Endodermal cell (in vitro differentiated cells): ENCODE measurements at regions not wholly inside any gene's neighbourhood (a gene's known extent, or its start where the extent isn't known, plus 50 kb on each side); places are given as distances from the start of the nearest gene placed in this dataset.

ENCODE experiments used
- DNase-seq: peaks from one replicate; pipeline ENCODE4 v3.0.0-alpha.2; 2017
- H3K27ac ChIP-seq: 2 replicates; pipeline ENCODE4 v1.5.1; 2013; ENCODE audit warnings: mild to moderate bottlenecking, low read depth, low read length, moderate library complexity
- H3K27me3 ChIP-seq: 2 replicates; pipeline ENCODE4 v1.6.1; 2013; ENCODE audit warnings: mild to moderate bottlenecking, low read length, moderate library complexity; ENCODE audit not compliant: insufficient read depth, control insufficient read depth, poor library complexity, severe bottlenecking
- H3K36me3 ChIP-seq: 2 replicates; pipeline ENCODE4 v1.7.0; 2013; ENCODE audit warnings: mild to moderate bottlenecking, low read length, moderate library complexity; ENCODE audit not compliant: control insufficient read depth, insufficient read depth
- H3K4me1 ChIP-seq: one replicate; pipeline ENCODE4 v1.7.0; 2013; ENCODE audit warnings: low read length; ENCODE audit not compliant: control insufficient read depth, insufficient read depth
- H3K4me3 ChIP-seq: 2 replicates; pipeline ENCODE4 v1.5.1; 2013; ENCODE audit warnings: mild to moderate bottlenecking, low read length, moderate library complexity
- H3K9ac ChIP-seq: 2 replicates; pipeline ENCODE4 v1.6.1; 2013; ENCODE audit warnings: mild to moderate bottlenecking, low read length, moderate library complexity; ENCODE audit not compliant: poor library complexity, severe bottlenecking; ENCODE audit errors: extremely low read depth
- H3K9me3 ChIP-seq: 2 replicates; pipeline ENCODE4 v1.6.1; 2013; ENCODE audit warnings: mild to moderate bottlenecking, low read length, moderate library complexity; ENCODE audit not compliant: control insufficient read depth
- H3K27ac Mint-ChIP-seq: 2 replicates; pipeline ENCODE4 v1.8.0; 2020; ENCODE audit warnings: mixed read lengths
- H3K27me3 Mint-ChIP-seq: 2 replicates; pipeline ENCODE4 v1.8.0; 2021; ENCODE audit warnings: mild to moderate bottlenecking, mixed read lengths; ENCODE audit not compliant: insufficient read depth
- H3K36me3 Mint-ChIP-seq: 2 replicates; pipeline ENCODE4 v1.8.0; 2020; ENCODE audit warnings: low read depth, mixed read lengths
- H3K4me1 Mint-ChIP-seq: 2 replicates; pipeline ENCODE4 v1.8.0; 2020; ENCODE audit warnings: mixed read lengths
- H3K4me3 Mint-ChIP-seq: 2 replicates; pipeline ENCODE4 v1.8.0; 2020; ENCODE audit warnings: mild to moderate bottlenecking, moderate library complexity, mixed read lengths
- H3K9me3 Mint-ChIP-seq: 2 replicates; pipeline ENCODE4 v1.8.0; 2020; ENCODE audit warnings: mild to moderate bottlenecking, mixed read lengths
- CTCF ChIP-seq: fragments of 200-600 bp; sonication (generic); conservative IDR thresholded peaks from 2 replicates; pipeline ENCODE4 v1.5.0; 2021; ENCODE audit warnings: antibody characterized with exemption, mild to moderate bottlenecking
- WGBS, 2 experiments: methylation state at CpG; one replicate each; pipeline versions ENCODE4 v1.1.5 to v1.1.7; 2013; ENCODE audit warnings: missing lambda C conversion rate in 2 of 2, mixed read lengths in 1 of 2; ENCODE audit not compliant: insufficient coverage in 1 of 2, insufficient read length in 1 of 2; 5-methylcytosine and 5-hydroxymethylcytosine counted together

- no peaks in the 10 kb centered on the region for H3K4me1 ChIP-seq
- no peak overlapping the region for H3K27ac ChIP-seq
- no peaks in the 10 kb centered on the region for H3K27me3 ChIP-seq
- Mint-ChIP-seq H3K4me3 (no peak overlapping the region), H3K4me1 (peaks cover 2% of the 10 kb centered on the region), H3K36me3 (no peaks in the 10 kb centered on the region), H3K9me3 (no peaks in the 10 kb centered on the region), H3K27me3 (peaks cover 12% of the 10 kb centered on the region), H3K27ac (no peak overlapping the region)
- H3K9me3 ChIP-seq, result no peaks in the 10 kb centered on the region
- no peak overlapping the region for H3K9ac ChIP-seq
- WGBS, 2 experiments, result 85 to 87% methylated on average over 3 to 5 of the region's 5 CpGs
- H3K36me3 ChIP-seq, result no peaks in the 10 kb centered on the region
- TF ChIP-seq CTCF, result no peak
- H3K4me3 ChIP-seq, result no peak overlapping the region
- no peak for DNase-seq
Observed at GRCh38 chr2:65869296-65869695, 436.9 kb upstream of the SPRED2 start.

GRCh38 chr2:65868177-65868576 is 435.8 kb upstream of the SPRED2 start:
- Mint-ChIP-seq H3K27ac (no peak overlapping the region), H3K9me3 (no peaks in the 10 kb centered on the region), H3K36me3 (no peaks in the 10 kb centered on the region), H3K27me3 (peaks cover 12% of the 10 kb centered on the region), H3K4me1 (peaks cover 7% of the 10 kb centered on the region), H3K4me3 (no peak overlapping the region)
- DNase-seq, result no peak
- Histone ChIP-seq H3K27ac (no peak overlapping the region), H3K36me3 (no peaks in the 10 kb centered on the region), H3K27me3 (no peaks in the 10 kb centered on the region), H3K9ac (no peak overlapping the region), H3K4me1 (no peaks in the 10 kb centered on the region), H3K4me3 (no peak overlapping the region), H3K9me3 (no peaks in the 10 kb centered on the region)
- WGBS, 2 experiments, result 90 to 92% methylated on average over 2 to 5 of the region's 5 CpGs
- TF ChIP-seq CTCF, result no peak

GRCh38 chr2:65867446-65867845 is 435.0 kb upstream of the SPRED2 start:
- Mint-ChIP-seq H3K36me3 (no peaks in the 10 kb centered on the region), H3K27me3 (peaks cover 12% of the 10 kb centered on the region), H3K4me1 (peaks cover 7% of the 10 kb centered on the region), H3K4me3 (no peak overlapping the region), H3K27ac (no peak overlapping the region), H3K9me3 (no peaks in the 10 kb centered on the region)
- Histone ChIP-seq H3K27ac (no peak overlapping the region), H3K9me3 (no peaks in the 10 kb centered on the region), H3K27me3 (no peaks in the 10 kb centered on the region), H3K4me3 (no peak overlapping the region), H3K36me3 (no peaks in the 10 kb centered on the region), H3K4me1 (no peaks in the 10 kb centered on the region), H3K9ac (no peak overlapping the region)
- DNase-seq, result no peak
- 94 to 95% methylated on average over 2 to 4 of the region's 4 CpGs for WGBS, 2 experiments
- no peak for TF ChIP-seq CTCF
